DND-41 (cell line): ENCODE measurements at regions not wholly inside any gene's neighbourhood (a gene's known extent, or its start where the extent isn't known, plus 50 kb on each side); places are given as distances from the start of the nearest gene placed in this dataset.

Experiments
- ATAC-seq: fragments of 200-7000 bp; cut with Tn5 transposase; 3 replicates; pipeline ENCODE4 v1.9.1; 2021; ENCODE audit warnings: low read depth; ENCODE audit not compliant: insufficient read depth
- DNase-seq: peaks from one replicate; pipeline ENCODE4 v3.0.0-alpha.2; 2020
- H2AFZ ChIP-seq: 2 replicates; pipeline ENCODE4 v1.6.0; 2012; ENCODE audit warnings: low read depth, low read length
- H3K27ac ChIP-seq: 2 replicates; pipeline ENCODE4 v1.5.1; 2012; ENCODE audit warnings: low read length, inconsistent platforms
- H3K27me3 ChIP-seq: fragments of 200-600 bp; sonication (generic); 2 replicates; pipeline ENCODE4 v1.6.0; 2012; ENCODE audit warnings: low read length, mild to moderate bottlenecking, inconsistent platforms; ENCODE audit not compliant: insufficient read depth, poor library complexity
- H3K36me3 ChIP-seq: 2 replicates; pipeline ENCODE4 v1.5.1; 2012; ENCODE audit warnings: low read length, inconsistent platforms; ENCODE audit not compliant: insufficient read depth
- H3K4me1 ChIP-seq: 2 replicates; pipeline ENCODE4 v1.5.1; 2012; ENCODE audit warnings: mild to moderate bottlenecking, low read length; ENCODE audit not compliant: insufficient read depth
- H3K4me2 ChIP-seq: 2 replicates; pipeline ENCODE4 v1.6.0; 2012; ENCODE audit warnings: mild to moderate bottlenecking, moderate library complexity, low read length, inconsistent platforms; ENCODE audit not compliant: insufficient read depth
- H3K4me3 ChIP-seq, 2 experiments: fragments of 200-600 bp in 1 of 2; shearing (Covaris generic) in 1 of 2; 2 replicates each; pipeline ENCODE4 v1.5.1; 2012 to 2016; ENCODE audit warnings: inconsistent platforms in 2 of 2, low read length in 2 of 2, mild to moderate bottlenecking in 2 of 2, low read depth in 1 of 2, moderate library complexity in 1 of 2
- H3K79me2 ChIP-seq: 2 replicates; pipeline ENCODE4 v1.6.0; 2012; ENCODE audit warnings: low read length, inconsistent platforms; ENCODE audit not compliant: insufficient read depth
- H3K9ac ChIP-seq: 2 replicates; pipeline ENCODE4 v1.6.0; 2012; ENCODE audit warnings: low read depth, mild to moderate bottlenecking, inconsistent platforms, low read length, moderate library complexity
- H3K9me3 ChIP-seq: 2 replicates; pipeline ENCODE4 v1.5.1; 2012; ENCODE audit warnings: low read length, moderate library complexity, mild to moderate bottlenecking, inconsistent platforms; ENCODE audit not compliant: insufficient read depth, severe bottlenecking
- H4K20me1 ChIP-seq: 2 replicates; pipeline ENCODE4 v1.6.0; 2012; ENCODE audit warnings: low read length; ENCODE audit not compliant: insufficient read depth
- EZH2 ChIP-seq: IDR thresholded peaks from 3 replicates; pipeline ENCODE4 v1.6.1; 2012; ENCODE audit warnings: borderline replicate concordance, low read depth, mild to moderate bottlenecking, moderate library complexity, low read length, inconsistent platforms; ENCODE audit not compliant: severe bottlenecking
- TF ChIP-seq, protein P1 (sequence below): IDR thresholded peaks from 2 replicates; pipeline ENCODE4 v1.5.1; 2012; ENCODE audit warnings: borderline replicate concordance, low read length, moderate library complexity, mild to moderate bottlenecking; ENCODE audit not compliant: poor library complexity, severe bottlenecking; ENCODE audit errors: extremely low read depth

DNA sequence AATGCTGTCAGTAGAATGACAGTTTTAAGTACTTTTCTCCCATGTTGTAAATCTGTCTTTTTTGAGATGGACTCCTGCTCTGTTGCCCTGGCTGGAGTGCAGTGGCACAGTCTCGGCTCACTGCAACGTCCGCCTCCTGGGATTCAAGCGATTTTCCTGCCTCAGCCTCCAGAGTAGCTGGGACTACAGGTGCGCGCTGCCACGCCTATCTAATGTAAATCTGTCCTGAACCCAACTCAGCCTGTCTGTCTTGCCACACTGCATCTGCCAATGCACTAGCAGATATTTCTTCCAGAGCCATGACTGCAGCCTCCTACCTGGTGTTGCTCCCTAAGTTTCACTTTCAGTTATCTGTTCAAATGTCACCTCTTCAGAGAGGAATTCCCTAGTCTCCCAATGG is 264.1 kb downstream of the PHF14 start:
- TF ChIP-seq EZH2 = no peak
- TF ChIP-seq, protein P1, sequence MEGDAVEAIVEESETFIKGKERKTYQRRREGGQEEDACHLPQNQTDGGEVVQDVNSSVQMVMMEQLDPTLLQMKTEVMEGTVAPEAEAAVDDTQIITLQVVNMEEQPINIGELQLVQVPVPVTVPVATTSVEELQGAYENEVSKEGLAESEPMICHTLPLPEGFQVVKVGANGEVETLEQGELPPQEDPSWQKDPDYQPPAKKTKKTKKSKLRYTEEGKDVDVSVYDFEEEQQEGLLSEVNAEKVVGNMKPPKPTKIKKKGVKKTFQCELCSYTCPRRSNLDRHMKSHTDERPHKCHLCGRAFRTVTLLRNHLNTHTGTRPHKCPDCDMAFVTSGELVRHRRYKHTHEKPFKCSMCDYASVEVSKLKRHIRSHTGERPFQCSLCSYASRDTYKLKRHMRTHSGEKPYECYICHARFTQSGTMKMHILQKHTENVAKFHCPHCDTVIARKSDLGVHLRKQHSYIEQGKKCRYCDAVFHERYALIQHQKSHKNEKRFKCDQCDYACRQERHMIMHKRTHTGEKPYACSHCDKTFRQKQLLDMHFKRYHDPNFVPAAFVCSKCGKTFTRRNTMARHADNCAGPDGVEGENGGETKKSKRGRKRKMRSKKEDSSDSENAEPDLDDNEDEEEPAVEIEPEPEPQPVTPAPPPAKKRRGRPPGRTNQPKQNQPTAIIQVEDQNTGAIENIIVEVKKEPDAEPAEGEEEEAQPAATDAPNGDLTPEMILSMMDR = no peak
- Histone ChIP-seq H3K27ac (no peak overlapping the region), H3K9me3 (no peaks in the 10 kb centered on the region), H3K36me3 (no peaks in the 10 kb centered on the region), H3K4me1 (no peaks in the 10 kb centered on the region), H2AFZ (no peak overlapping the region), H3K9ac (no peak overlapping the region), H3K27me3 (no peaks in the 10 kb centered on the region), H4K20me1 (no peaks in the 10 kb centered on the region), H3K4me2 (no peak overlapping the region), H3K4me3 (no peak overlapping the region), H3K79me2 (no peaks in the 10 kb centered on the region)
- ATAC-seq = no peak
- DNase-seq = no peak

DNA sequence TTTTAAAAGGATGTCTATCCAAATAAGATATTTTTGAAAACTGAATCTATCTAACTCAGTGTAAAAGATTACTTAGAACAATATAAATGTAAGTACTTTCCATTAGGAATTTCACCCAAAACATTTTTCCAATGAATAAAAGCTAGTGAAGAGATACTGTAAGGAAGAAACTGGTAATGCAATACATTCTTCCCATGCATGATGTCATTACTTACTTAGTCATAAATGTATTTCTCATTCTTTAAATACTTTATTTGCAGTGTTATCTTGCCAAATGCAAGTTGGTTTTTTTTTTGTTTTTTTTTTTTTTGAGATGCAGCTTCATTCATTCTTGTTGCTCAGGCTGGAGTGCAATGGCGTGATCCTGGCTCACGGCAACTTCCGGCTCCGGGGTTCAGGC is 265.6 kb downstream of the PHF14 start:
- Histone ChIP-seq H3K4me3 (no peak overlapping the region), H2AFZ (no peak overlapping the region), H3K79me2 (no peaks in the 10 kb centered on the region), H3K27me3 (no peaks in the 10 kb centered on the region), H3K9me3 (no peaks in the 10 kb centered on the region), H3K36me3 (no peaks in the 10 kb centered on the region), H4K20me1 (no peaks in the 10 kb centered on the region), H3K4me1 (no peaks in the 10 kb centered on the region), H3K27ac (no peak overlapping the region), H3K4me2 (no peak overlapping the region), H3K9ac (no peak overlapping the region)
- TF ChIP-seq, protein P1 = no peak
- TF ChIP-seq EZH2 = no peak
- DNase-seq = no peak
- ATAC-seq = no peak

DNA sequence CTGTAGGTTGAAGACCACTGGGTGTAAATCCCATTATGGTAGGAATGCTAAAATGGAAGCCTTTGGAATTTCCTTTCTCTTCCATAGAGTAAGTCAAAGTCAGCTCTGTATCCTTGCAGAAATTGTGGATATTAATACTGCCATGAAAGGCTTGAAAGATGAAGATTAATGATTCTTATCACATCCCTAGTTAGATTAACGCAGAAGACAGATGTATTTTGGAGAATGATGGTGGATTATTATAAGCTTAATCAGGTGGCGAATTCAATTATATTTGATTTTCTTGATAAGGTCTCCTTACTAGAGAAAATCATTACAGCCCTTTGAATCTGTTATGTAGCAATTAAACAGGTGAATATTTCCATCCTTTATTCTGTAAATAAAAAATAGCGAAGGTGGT is 270.1 kb downstream of the PHF14 start:
- Histone ChIP-seq H3K36me3 (no peaks in the 10 kb centered on the region), H3K27ac (no peak overlapping the region), H3K27me3 (no peaks in the 10 kb centered on the region), H3K4me1 (no peaks in the 10 kb centered on the region), H4K20me1 (no peaks in the 10 kb centered on the region), H3K4me3 (no peak overlapping the region), H2AFZ (no peak overlapping the region), H3K9ac (no peak overlapping the region), H3K9me3 (no peaks in the 10 kb centered on the region), H3K79me2 (no peaks in the 10 kb centered on the region), H3K4me2 (no peak overlapping the region)
- DNase-seq (no peak), ATAC-seq (no peak)
- TF ChIP-seq, protein P1 = no peak
- no peak for TF ChIP-seq EZH2

DNA sequence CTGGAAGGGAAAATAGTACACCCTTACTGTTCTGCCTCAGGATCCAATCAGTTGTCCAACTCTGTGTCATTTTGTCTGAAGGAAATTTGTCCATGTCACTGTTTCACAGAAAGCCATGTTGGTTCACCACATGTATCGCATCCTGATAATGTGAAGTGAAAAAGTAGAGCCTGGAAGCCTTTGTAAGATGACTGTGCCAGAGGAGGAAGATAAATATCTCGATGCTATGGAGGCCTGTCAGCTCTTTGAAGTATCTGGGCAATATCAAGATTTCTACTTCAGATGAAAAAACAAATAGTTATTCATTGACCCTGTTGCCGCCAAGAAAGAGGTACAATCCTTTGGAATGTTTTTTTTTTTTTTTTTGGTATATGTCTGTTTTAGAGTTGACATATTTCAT is 270.5 kb downstream of the PHF14 start:
- H3K27ac ChIP-seq = no peak overlapping the region
- H3K27me3 ChIP-seq = no peaks in the 10 kb centered on the region
- H3K4me1 ChIP-seq = no peaks in the 10 kb centered on the region
- no peaks in the 10 kb centered on the region for H3K9me3 ChIP-seq
- no peaks in the 10 kb centered on the region for H4K20me1 ChIP-seq
- no peak for ATAC-seq
- H3K79me2 ChIP-seq = no peaks in the 10 kb centered on the region
- TF ChIP-seq EZH2 = no peak
- TF ChIP-seq, protein P1 = no peak
- no peak for DNase-seq
- no peak overlapping the region for H3K9ac ChIP-seq
- H2AFZ ChIP-seq = no peak overlapping the region
- no peak overlapping the region for H3K4me3 ChIP-seq
- H3K4me2 ChIP-seq = no peak overlapping the region
- no peaks in the 10 kb centered on the region for H3K36me3 ChIP-seq
